ENCODE measurements at regions not wholly inside any gene's neighbourhood (a gene's known extent, or its start where the extent isn't known, plus 50 kb on each side); places are given as distances from the start of the nearest gene placed in this dataset.
"Not testable (repeated sequence)": the region's sequence is repeated elsewhere in the genome, so short reads cannot be mapped to it uniquely, and the experiment has no call there.

DNA sequence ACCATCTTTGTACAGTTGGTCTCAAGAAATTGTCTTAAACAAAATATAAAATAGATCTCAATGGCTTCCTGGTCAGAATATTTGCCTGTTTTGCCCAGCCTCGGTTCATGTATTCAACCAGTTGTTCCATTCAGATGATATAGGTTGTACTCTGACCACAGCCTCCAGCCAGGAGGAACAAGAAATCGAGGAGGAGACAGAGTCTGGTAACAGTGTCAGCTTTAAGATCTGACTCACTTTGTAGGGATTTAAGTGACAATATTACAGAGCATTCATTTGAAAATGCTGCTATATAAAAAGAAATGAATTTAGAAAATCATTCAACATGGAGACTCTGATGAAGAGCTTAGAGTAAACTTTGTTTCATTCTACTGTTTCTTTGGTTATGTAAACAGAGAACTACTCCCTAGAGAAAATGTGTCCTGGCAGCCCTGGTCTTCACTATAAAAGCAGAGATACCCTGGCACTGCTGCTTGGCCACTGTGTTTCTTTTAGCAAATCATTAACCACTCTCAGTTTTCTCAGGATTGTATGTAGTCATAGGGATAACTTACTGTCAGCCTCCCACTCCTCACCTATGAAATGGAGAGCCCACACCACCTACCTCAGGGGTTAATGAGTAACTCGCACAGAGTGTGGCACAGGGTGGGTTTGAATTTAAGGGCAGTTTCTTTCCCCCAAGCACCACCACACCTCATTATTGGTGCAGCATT lies 53.5 kb downstream of the PAGE2 start:
- no peak for DNase-seq

DNA sequence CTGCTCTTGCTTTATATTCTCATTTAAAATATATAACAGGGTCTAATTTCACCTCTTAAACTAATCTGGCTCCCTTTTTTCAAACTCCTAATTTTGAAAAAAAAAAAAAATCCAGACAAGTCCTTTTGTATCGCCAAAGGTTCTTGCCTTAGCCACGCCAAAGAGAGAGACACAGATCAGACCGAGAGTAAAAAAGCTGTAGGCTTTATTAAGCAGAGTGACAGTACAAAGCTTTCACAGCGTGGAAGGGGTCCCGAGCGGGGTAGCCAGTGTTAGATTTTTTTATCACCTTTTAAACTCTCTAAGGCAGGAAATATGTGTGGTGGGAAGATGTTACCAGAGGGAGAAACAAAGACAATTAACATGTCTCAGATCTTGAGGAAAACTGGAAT lies 54.1 kb downstream of the PAGE2 start:
- no peak for DNase-seq

DNA sequence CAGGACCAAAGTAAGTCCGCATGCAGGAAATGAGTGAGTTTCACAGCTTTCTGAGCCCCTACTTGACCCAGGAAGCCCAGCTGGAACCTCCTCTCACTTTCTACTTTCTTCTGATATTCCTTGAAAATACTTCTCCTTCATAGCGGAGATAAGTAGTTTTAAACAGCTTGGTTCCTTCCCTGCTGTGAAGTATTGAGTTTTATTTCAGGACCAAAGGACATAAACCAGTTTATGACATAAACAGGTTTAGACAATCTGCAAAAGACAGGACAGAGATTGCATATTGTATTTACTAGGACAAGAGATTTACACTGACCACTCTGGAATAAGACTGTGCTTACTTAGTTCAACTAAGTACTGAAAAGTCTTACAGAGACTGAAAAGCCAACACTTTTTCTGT lies 54.8 kb downstream of the PAGE2 start:
- DNase-seq: no peak

DNA sequence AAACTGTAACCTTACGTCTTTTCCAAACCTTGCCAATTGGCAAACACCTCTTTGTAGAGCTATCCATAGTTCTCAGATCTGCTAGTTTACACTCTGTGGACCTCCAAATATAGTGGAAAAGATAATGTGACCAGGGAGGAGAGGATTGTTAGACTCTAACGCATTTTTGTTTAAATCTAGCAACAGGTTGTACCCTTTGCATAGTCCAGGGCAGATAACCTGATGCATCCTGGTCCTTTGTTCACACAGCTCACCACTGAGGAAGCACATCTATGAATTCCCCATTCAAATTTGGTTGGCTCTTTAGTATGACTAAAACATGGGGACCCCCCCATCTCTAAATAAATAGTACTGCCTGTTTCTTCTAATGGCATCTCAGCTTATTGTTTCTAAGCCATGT lies 55.9 kb downstream of the PAGE2 start:
- DNase-seq: no peak

DNA sequence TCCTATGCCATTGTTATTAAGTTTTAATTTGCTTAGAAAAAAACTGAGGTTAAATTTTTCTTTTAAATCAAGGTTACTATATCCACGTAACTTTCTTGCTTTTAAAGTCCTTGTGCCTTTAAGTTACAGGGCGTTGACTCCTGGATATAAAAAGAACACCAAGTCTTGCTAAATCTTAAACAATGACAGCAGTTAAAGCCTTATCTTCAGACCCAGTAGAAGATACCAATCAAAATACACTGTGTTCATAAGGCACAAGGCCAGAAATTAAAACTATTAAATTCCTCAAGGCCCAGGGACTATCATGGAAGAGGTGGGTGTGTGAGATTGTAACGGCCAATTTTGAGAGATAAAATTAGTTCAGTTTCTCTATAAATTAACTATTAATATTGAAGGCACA lies 60.4 kb downstream of the PAGE2 start:
- DNase-seq: no peak

DNA sequence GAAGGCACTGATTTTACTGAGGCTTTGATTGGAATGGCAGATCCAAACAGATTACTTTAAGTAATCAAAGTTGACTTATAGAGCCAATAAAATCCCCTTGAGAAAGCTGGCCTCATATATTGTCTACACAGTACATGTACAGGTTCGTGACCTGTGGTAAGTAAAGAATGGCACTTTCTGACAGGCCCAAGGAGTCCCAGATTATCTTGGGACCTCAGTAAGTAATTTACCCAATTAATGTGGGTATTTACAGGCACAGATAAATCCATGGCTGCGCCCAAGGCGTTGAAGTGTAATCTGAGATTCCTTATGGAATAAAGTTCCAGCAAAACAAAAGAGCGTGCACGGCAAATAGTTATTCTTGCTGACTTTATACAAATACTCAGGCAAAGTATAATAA lies 62.4 kb downstream of the PAGE2 start:
- no peak for DNase-seq

DNA sequence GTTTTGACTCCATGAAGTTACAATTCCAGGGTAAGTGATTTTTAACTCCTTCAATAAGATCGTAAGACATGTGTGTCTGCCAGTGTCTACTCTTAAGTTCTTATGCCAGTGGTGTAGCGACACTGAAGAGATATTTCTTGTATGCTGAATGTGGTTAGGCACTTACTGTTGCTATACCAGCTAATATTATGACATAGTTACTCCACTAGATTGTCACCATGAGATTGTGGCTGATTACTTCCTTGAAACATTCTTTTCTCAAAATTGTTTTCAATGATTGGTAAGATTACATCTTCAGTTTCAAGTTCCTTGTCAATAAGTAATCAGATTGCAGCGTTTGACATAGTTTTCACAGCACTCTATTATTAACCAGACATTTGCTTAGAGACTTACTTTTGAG lies 60.6 kb upstream of the PAGE5 start:
- no peak for DNase-seq

DNA sequence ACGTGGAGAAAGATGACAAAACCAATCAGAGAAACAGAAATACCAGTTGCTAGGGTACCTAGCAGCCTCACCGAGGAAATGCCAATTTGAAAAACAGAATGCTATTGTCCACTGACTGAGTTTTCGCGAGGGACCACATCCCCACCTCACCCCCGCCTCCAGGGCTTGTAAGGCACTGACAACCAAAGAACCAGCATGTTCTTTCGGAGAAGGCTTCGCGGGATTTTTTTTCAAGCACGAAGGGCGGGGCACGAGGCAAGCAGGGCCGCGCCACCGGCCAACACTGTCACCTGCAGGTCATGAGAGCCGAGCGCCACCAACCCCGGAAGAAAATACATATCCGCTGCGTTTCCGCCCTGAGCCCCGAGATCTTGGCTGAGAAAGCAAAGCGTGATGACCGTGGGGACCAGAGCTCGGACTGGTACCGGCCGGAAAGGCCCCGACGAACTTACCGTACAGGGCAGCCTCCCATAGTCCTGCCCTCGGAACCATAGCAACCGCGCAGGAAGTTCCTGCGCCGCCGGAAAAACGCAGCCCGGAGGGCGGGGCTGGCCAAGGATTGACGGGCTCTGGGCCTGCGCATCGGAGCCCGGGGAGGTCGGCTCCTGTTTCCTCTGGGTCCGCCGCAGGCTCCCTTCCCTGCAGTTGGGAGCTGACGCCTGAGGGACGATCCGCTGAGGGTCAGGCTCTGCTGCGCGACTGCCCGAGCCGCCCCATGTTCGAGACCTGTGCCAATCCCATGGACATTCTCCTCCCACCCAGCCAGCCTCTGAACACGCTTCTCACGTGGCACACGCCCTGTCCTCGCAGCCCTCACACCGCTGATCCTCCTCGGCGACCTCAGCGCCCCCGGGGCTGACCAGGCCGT lies 59.2 kb upstream of the PAGE5 start:
- DNase-seq: peak; percentile 75

DNA sequence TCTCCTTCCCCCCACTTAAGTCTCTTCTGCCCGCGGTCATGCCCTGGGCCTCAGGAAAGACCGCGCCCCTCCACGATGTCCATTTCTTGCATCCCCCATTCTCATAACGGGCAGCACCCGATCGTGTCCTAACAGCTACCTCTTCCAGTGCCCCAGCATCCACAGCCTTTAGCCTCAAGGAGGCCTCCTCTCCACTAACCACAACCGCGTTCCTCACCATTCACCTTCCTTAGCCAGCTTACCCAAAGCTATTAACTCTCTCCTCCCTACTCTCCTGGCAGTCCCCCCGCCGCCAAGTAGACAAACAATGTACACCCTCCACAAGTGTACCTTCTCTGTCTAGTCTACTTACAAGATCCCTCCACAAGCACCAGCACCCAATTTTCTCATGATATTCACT lies 58.6 kb upstream of the PAGE5 start:
- no peak for DNase-seq

DNA sequence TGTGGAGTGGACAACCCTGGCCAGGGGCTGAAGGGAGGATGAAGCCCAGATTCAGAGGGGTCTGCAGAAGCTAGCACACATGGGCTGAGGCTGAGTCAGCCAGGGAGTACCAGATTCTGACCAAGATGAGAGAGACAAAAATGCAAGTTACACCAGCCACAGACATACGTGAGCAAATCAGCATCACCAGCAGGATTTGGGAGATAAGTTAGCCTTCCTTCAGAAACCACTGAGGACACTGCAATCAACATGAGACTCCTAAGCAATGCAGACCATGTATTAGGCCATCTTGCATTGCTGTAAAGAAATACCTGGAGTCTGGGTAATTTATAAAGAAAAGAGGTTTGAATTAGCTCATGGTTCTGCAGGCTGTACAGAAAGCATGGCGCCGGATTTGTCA lies 57.0 kb upstream of the PAGE5 start:
- no peak for DNase-seq

DNA sequence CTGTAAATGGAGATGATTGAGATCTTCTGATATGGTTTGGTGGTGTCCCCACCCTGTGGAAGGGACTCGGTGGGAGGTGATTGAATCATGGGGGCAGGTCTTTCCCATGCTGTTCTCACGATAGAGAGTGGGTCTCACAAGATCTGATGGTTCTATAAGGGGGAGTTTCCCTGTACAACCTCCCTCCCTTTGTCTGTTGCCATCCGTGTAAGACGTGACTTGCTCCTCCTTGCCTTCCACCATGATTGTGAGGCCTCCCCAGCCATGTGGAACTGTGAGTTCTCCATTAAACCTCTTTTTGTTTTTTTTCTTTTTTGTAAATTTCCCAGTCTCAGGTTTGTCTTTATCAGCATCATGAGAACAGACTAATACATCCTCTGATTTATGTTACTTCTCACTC lies 55.1 kb upstream of the PAGE5 start:
- not testable (repeated sequence) for DNase-seq

DNA sequence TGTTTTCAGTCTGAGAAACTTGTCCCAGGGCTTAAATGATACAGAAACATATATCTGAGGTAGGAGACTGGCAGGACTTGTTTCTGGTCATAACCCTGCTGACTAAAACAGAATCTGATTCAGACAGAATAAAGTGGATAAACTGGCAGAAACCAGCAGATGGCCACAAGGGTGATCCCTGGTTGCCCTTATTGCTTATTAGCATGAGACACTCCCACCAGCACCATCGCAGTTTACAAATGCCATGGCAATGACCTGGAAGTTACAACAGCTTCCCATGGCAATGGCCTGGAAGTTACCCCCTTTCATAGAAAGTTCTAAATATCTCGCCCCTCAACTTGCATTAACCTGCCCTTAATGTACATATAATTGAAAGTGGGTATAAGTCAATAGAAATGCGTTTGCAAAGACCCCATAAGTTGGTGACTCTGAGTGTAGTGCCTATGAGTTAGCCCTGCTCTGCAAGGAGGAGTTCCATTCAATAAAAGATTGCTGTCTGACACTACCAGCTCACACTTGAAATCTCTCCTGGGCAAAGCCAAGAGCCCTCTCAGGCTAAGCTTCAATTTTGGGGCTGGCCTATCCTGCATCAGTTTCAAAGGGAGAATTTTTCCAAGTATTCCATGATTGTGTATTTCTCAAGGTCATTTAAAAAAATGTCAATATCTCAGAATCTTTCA lies 52.9 kb upstream of the PAGE5 start:
- no peak for DNase-seq

DNA sequence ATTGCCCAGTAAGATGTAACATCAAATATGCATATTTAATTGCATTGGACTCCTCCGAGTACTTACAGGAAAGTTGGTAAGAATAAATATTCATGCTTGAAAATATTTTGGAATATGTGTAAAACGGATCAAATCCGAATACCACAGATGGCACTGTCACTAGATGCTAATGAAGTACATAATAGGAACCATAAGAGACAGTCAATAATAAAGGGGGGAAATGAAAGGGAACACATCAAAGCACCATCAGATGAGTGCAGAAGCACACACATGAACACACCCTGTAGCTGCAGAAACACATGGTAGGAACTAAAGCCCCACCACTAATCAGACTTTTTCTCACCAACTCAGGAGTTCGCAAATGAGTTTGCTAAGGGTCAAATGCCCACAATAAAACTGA lies 52.2 kb upstream of the PAGE5 start:
- no peak for DNase-seq

DNA sequence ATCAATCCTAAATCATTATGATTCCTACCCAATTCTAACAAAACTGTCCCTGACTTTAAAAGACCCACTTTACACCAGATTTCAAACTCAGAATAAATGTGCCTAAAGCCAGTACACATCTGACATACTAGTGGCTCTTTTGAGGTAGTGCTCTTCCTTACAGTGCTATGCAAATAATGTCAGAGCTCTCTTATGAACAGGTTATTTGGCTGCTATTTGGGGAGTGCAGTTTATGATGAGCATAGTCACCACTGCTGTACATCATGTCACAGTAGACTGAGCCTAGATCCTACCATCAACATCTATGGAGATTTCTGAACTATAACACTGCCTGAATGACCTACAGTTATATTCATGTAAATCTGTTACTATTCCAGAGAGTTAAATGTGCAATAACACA lies 50.4 kb upstream of the PAGE5 start:
- DNase-seq: no peak

Measured in NCI-H1694 (cell line).